ENCODE measurements at regions not wholly inside any gene's neighbourhood (a gene's known extent, or its start where the extent isn't known, plus 50 kb on each side); places are given as distances from the start of the nearest gene placed in this dataset.

DNA sequence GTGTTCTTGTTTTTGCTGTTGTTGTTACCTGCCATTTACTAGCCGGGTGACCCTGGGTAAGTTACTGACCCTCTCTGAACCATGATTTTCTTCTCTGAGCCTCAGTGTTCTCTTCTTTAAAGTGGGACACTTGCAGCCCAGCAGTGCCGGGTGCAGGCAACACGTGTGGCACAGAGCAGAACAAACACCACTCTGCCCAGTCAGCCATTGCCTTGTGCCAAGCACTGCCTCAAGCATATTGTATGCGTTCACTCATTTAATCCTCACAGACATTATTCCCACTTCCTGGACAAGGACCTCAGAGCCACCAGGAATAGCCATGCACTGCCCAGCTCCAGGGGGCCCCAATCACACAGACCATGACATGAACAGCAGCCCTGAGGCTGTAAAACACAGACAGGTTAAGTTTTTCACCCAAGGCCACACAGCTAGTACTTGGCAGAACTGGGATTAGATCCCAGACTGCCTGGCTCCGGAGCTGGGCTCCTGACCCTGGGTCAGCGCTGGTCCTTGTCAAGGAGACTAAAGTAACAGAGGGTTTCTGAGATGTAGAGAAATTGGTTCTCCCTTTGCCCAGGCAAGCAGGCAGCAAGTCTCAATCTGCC lies 74.0 kb upstream of the PTPN1 start:
- POLR2A ChIA-PET: no interaction called here
- TF ChIP-seq CTCF (IDR thresholded peaks at IDR 0.05): no peak
- intact Hi-C loops (cut with micrococcal nuclease): no loop called here
- Mint-ChIP-seq H3K36me3 (ENCODE audit: low read depth) (no peaks in the 10 kb centered on the region), H3K4me1 (no peaks in the 10 kb centered on the region), H3K9me3 (no peaks in the 10 kb centered on the region), H3K27me3 (peaks cover 16% of the 10 kb centered on the region), H3K4me3 (no peak overlapping the region), H3K27ac (no peak overlapping the region)
- CTCF ChIA-PET: no interaction called here
- DNase-seq: no peak
- no peak for ATAC-seq (ENCODE audit: low read depth)

GRCh38 chr20:50436696-50437095 lies 73.5 kb upstream of the PTPN1 start:
- ATAC-seq (ENCODE audit: low read depth): no peak
- POLR2A ChIA-PET: no interaction called here

GRCh38 chr20:50438986-50439407 lies 71.2 kb upstream of the PTPN1 start:
- CTCF ChIA-PET: no interaction called here
- TF ChIP-seq CTCF (IDR thresholded peaks at IDR 0.05): no peak
- no peak for DNase-seq
- Mint-ChIP-seq H3K9me3 (no peaks in the 10 kb centered on the region), H3K4me3 (no peak overlapping the region), H3K36me3 (ENCODE audit: low read depth) (no peaks in the 10 kb centered on the region), H3K27me3 (peaks cover 6% of the 10 kb centered on the region), H3K27ac (no peak overlapping the region), H3K4me1 (no peaks in the 10 kb centered on the region)
- intact Hi-C loops (cut with micrococcal nuclease): no loop called here
- POLR2A ChIA-PET: no interaction called here
- no peak for ATAC-seq (ENCODE audit: low read depth)

More at GRCh38 chr20:50436696-50437095, 73.5 kb upstream of the PTPN1 start:
- DNase-seq: no peak
- CTCF ChIA-PET: no interaction called here
- intact Hi-C loops (cut with micrococcal nuclease): no loop called here
- H3K4me3 Mint-ChIP-seq: no peak overlapping the region
- H3K27me3 Mint-ChIP-seq: peaks cover 13% of the 10 kb centered on the region
- H3K9me3 Mint-ChIP-seq: no peaks in the 10 kb centered on the region
- H3K4me1 Mint-ChIP-seq: no peaks in the 10 kb centered on the region
- H3K36me3 Mint-ChIP-seq (ENCODE audit: low read depth): no peaks in the 10 kb centered on the region
- TF ChIP-seq CTCF (IDR thresholded peaks at IDR 0.05): no peak
- no peak overlapping the region for H3K27ac Mint-ChIP-seq

DNA sequence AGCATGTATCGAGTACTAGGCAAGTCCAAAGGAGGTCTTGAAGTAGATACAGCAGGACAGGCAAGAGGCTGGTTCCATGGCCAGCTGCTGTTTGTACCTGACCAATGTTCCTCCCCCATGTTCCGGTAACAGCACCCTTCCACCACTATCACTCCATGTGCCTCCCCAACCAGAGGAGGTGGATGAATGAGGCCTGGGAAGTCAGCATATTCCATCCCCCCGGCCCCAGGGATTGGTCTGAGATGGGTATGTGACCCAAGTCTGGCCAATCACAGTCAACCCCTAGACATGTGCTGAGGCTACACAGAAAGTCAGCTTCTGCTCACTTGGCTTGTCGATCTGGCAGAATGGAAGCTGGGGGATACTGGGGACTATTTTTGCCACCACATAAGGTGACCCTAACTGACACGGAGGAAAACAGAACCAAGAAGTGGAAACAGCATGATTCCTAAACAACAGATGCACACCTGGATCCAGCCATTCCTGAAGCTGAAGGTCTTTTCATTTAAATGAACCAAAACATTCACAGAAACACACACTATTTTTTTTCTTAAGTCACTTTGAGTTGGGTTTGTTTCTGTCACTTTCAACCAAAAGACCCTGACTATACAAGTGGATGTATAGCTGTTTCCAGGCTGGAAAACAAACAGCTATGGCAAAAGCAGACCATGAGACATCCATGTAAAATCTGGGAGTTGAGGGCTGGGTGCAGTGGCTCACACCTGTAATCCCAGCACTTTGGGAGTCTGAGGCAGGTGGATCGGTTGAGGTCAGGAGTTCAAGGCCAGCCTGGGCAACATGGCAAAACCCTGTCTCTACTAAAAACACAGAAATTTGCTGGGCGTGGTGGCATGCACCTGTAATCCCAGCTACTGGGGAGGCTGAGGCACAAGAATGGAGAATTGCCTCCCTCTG lies 70.4 kb upstream of the PTPN1 start:
- H3K36me3 Mint-ChIP-seq (ENCODE audit: low read depth): no peaks in the 10 kb centered on the region
- H3K9me3 Mint-ChIP-seq: no peaks in the 10 kb centered on the region
- peaks cover 6% of the 10 kb centered on the region for H3K27me3 Mint-ChIP-seq
- ChIA-PET CTCF (no interaction called here), POLR2A (no interaction called here)
- no peaks in the 10 kb centered on the region for H3K4me1 Mint-ChIP-seq
- intact Hi-C loops (cut with micrococcal nuclease): no loop called here
- no peak overlapping the region for H3K27ac Mint-ChIP-seq
- ATAC-seq (ENCODE audit: low read depth): no peak
- H3K4me3 Mint-ChIP-seq: no peak overlapping the region
- no peak for TF ChIP-seq CTCF (IDR thresholded peaks at IDR 0.05)
- DNase-seq: no peak

- no peaks in the 10 kb centered on the region for H3K4me1 Mint-ChIP-seq
- no peak for ATAC-seq (ENCODE audit: low read depth)
- intact Hi-C loops (cut with micrococcal nuclease): no loop called here
- no peaks in the 10 kb centered on the region for H3K36me3 Mint-ChIP-seq (ENCODE audit: low read depth)
- no peak for DNase-seq
- no peak for TF ChIP-seq CTCF (IDR thresholded peaks at IDR 0.05)
- H3K9me3 Mint-ChIP-seq: peaks cover 4% of the 10 kb centered on the region
- no peak overlapping the region for H3K27ac Mint-ChIP-seq
- no peak overlapping the region for H3K4me3 Mint-ChIP-seq
- POLR2A ChIA-PET: no interaction called here
- H3K27me3 Mint-ChIP-seq: peaks cover 9% of the 10 kb centered on the region
- CTCF ChIA-PET: no interaction called here
Observed at GRCh38 chr20:50442512-50442911, 67.7 kb upstream of the PTPN1 start.

Measured in activated B cell treated with CpG ODN at 0.5 μM for 24 hours (primary cell).